Sigmoid colon (tissue), 6 donors: ENCODE measurements at regions not wholly inside any gene's neighbourhood (a gene's known extent, or its start where the extent isn't known, plus 50 kb on each side); places are given as distances from the start of the nearest gene placed in this dataset.

Experiments
- DNase-seq: peaks from one replicate; pipeline ENCODE4 v3.0.0-alpha.2; 2019
- H3K27ac ChIP-seq, 4 donors: fragments of 200-600 bp; sonication (generic); one replicate each; pipeline ENCODE4 v1.5.1; 2016 to 2019; ENCODE audit warnings: mild to moderate bottlenecking in 1 of 4
- H3K27me3 ChIP-seq, 3 donors: fragments of 200-600 bp; sonication (generic); one replicate each; pipeline ENCODE4 v1.5.1; 2019; ENCODE audit warnings: mild to moderate bottlenecking in 1 of 3
- H3K36me3 ChIP-seq, 4 donors: fragments of 200-600 bp; sonication (generic); one replicate each; pipeline ENCODE4 v1.5.1; 2016 to 2019
- H3K4me1 ChIP-seq, 4 donors: fragments of 200-600 bp; sonication (generic); one replicate each; pipeline ENCODE4 v1.5.1; 2017 to 2019
- H3K4me3 ChIP-seq, 4 donors: fragments of 200-600 bp; sonication (generic); one replicate each; pipeline ENCODE4 v1.5.1; 2017 to 2019; ENCODE audit warnings: mild to moderate bottlenecking in 2 of 4, moderate library complexity in 1 of 4
- H3K9me3 ChIP-seq, 4 donors: fragments of 200-600 bp in 3 of 4; sonication (generic) in 3 of 4; one replicate each; pipeline versions ENCODE4 v1.5.1 to v1.6.1; 2013 to 2019
- EP300 ChIP-seq, 4 donors: sonication (generic); formaldehyde crosslinking; IDR thresholded peaks; one replicate each; pipeline ENCODE4 v1.6.1; 2017; ENCODE audit warnings: antibody characterized with exemption in 4 of 4
- POLR2A ChIP-seq, 2 donors: fragments of 450-650 bp; IDR thresholded peaks; one replicate each; pipeline ENCODE4 v1.6.1; 2016; ENCODE audit warnings: antibody characterized with exemption in 2 of 2, mild to moderate bottlenecking in 2 of 2, moderate library complexity in 2 of 2
- POLR2AphosphoS5 ChIP-seq, 4 donors: sonication (generic); formaldehyde crosslinking; IDR thresholded peaks; one replicate each; pipeline ENCODE4 v1.6.1; 2017; ENCODE audit warnings: antibody characterized with exemption in 4 of 4
- WGBS, 2 donors: extraction: QIAGEN DNeasy Blood & Tissue Kit; methylation state at CpG; one replicate each; pipeline ENCODE4 v1.1.7; 2013; 5-methylcytosine and 5-hydroxymethylcytosine counted together
- intact Hi-C: fragments of 100-400 bp; cut with DNase I; formaldehyde crosslinking; loops from one replicate; pipeline ENCODE4 v1.15.1; 2023
- TF ChIP-seq, protein P1 (sequence below), 4 experiments: fragments of 450-650 bp in 3 of 4; fragments of 200-600 bp in 1 of 4; IDR thresholded peaks; one replicate each; pipeline ENCODE4 v1.5.1; 2016 to 2019; ENCODE audit warnings: antibody characterized with exemption in 4 of 4, mild to moderate bottlenecking in 3 of 4, moderate library complexity in 2 of 4
- donor health status: healthy with polysubstance abuse.
- donor health status: healthy.

- Histone ChIP-seq H3K27me3 (no peaks in the 10 kb centered on the region), H3K36me3 (no peaks in the 10 kb centered on the region), H3K9me3 (no peaks in the 10 kb centered on the region), H3K27ac (no peak overlapping the region), H3K4me1 (no peaks in the 10 kb centered on the region), H3K4me3 (no peak overlapping the region)
- DNase-seq, result no peak
- WGBS, 2 donors, result 55 to 67% methylated on average over 1 of the region's 1 CpG
- intact Hi-C loops, result no loop called here
- TF ChIP-seq, protein P1, sequence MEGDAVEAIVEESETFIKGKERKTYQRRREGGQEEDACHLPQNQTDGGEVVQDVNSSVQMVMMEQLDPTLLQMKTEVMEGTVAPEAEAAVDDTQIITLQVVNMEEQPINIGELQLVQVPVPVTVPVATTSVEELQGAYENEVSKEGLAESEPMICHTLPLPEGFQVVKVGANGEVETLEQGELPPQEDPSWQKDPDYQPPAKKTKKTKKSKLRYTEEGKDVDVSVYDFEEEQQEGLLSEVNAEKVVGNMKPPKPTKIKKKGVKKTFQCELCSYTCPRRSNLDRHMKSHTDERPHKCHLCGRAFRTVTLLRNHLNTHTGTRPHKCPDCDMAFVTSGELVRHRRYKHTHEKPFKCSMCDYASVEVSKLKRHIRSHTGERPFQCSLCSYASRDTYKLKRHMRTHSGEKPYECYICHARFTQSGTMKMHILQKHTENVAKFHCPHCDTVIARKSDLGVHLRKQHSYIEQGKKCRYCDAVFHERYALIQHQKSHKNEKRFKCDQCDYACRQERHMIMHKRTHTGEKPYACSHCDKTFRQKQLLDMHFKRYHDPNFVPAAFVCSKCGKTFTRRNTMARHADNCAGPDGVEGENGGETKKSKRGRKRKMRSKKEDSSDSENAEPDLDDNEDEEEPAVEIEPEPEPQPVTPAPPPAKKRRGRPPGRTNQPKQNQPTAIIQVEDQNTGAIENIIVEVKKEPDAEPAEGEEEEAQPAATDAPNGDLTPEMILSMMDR (IDR thresholded peaks at IDR 0.05), result no peak
- TF ChIP-seq POLR2A (IDR thresholded peaks at IDR 0.05), result no peak
- TF ChIP-seq EP300 (IDR thresholded peaks at IDR 0.05), result no peak
- no peak for TF ChIP-seq POLR2AphosphoS5 (IDR thresholded peaks at IDR 0.05)
These were observed 872.7 kb downstream of the DCDC2C start for GRCh38 chr2:4576075-4576474.

- Histone ChIP-seq H3K4me1 (no peaks in the 10 kb centered on the region), H3K9me3 (no peaks in the 10 kb centered on the region), H3K36me3 (no peaks in the 10 kb centered on the region), H3K4me3 (no peak overlapping the region), H3K27ac (no peak overlapping the region), H3K27me3 (no peaks in the 10 kb centered on the region)
- TF ChIP-seq, protein P1 (IDR thresholded peaks at IDR 0.05), result no peak
- TF ChIP-seq POLR2A (IDR thresholded peaks at IDR 0.05) (no peak), POLR2AphosphoS5 (IDR thresholded peaks at IDR 0.05) (no peak), EP300 (IDR thresholded peaks at IDR 0.05) (no peak)
- intact Hi-C loops, result no loop called here
- DNase-seq, result no peak
- WGBS, 2 donors, result 64 to 79% methylated on average over 3 of the region's 3 CpGs
These were observed 876.6 kb downstream of the DCDC2C start for GRCh38 chr2:4579977-4580376.

DNA sequence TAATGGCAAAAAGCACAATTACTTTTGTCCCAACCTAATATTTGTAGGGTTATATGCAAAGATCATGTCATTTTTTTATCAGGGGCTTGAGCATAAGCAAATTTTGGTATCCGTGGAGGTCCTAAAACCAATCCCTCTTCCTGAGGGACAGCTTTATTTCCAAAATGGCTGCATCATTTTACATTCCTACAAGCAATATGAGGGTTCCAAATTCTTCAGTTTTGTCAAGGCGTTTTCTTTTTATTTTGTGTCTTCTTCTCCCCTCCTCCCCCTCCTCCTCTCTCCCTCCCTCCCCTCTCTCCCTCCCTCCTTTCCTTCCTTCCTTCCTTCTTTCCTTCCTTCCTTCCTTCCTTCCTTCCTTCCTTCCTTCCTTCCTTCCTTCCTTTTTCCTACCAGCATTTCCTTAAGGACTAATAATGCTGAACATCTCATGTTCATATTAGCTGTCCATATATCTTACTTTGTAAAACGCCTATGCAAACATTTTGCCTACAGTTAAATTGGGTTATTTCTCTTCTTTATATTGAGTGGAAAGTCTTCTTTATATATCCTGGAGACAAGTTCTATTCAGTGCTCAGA is 881.8 kb downstream of the DCDC2C start:
- intact Hi-C loops, result no loop called here
- WGBS, 2 donors, result 81 to 87% methylated on average over 3 of the region's 3 CpGs

GRCh38 chr2:4588606-4589005 is 885.2 kb downstream of the DCDC2C start:
- Histone ChIP-seq H3K4me1 (no peaks in the 10 kb centered on the region), H3K36me3 (no peaks in the 10 kb centered on the region), H3K9me3 (peaks cover 0 to 5% (median 0%) of the 10 kb centered on the region in 4 donors), H3K27me3 (no peaks in the 10 kb centered on the region), H3K27ac (no peak overlapping the region), H3K4me3 (no peak overlapping the region)
- TF ChIP-seq POLR2A (IDR thresholded peaks at IDR 0.05), result no peak
- TF ChIP-seq EP300 (IDR thresholded peaks at IDR 0.05), result no peak
- no peak for TF ChIP-seq POLR2AphosphoS5 (IDR thresholded peaks at IDR 0.05)
- TF ChIP-seq, protein P1 (IDR thresholded peaks at IDR 0.05), result no peak
- WGBS, 2 donors, result 69 to 80% methylated on average over 2 of the region's 2 CpGs
- intact Hi-C loops, result no loop called here
- no peak for DNase-seq

More for the DNA sequence above, 881.8 kb downstream of the DCDC2C start:
- H3K36me3 ChIP-seq, result no peaks in the 10 kb centered on the region
- H3K9me3 ChIP-seq, result peaks cover 0 to 5% (median 0%) of the 10 kb centered on the region in 4 donors
- TF ChIP-seq POLR2AphosphoS5 (IDR thresholded peaks at IDR 0.05), result no peak
- TF ChIP-seq, protein P1 (IDR thresholded peaks at IDR 0.05), result no peak
- TF ChIP-seq EP300 (IDR thresholded peaks at IDR 0.05), result no peak
- no peak for TF ChIP-seq POLR2A (IDR thresholded peaks at IDR 0.05)
- no peaks in the 10 kb centered on the region for H3K4me1 ChIP-seq
- no peak overlapping the region for H3K4me3 ChIP-seq
- H3K27me3 ChIP-seq, result no peaks in the 10 kb centered on the region
- DNase-seq, result no peak
- H3K27ac ChIP-seq, result no peak overlapping the region

GRCh38 chr2:4591261-4591660 is 887.9 kb downstream of the DCDC2C start:
- H3K4me3 ChIP-seq, result no peak overlapping the region
- TF ChIP-seq, protein P1 (IDR thresholded peaks at IDR 0.05), result no peak
- no peak for TF ChIP-seq POLR2AphosphoS5 (IDR thresholded peaks at IDR 0.05)
- TF ChIP-seq EP300 (IDR thresholded peaks at IDR 0.05), result no peak
- no peak for TF ChIP-seq POLR2A (IDR thresholded peaks at IDR 0.05)

More at GRCh38 chr2:4591261-4591660, 887.9 kb downstream of the DCDC2C start:
- Histone ChIP-seq H3K9me3 (peaks cover 0 to 5% (median 0%) of the 10 kb centered on the region in 4 donors), H3K27me3 (no peaks in the 10 kb centered on the region), H3K27ac (no peak overlapping the region), H3K4me1 (no peaks in the 10 kb centered on the region), H3K36me3 (no peaks in the 10 kb centered on the region)
- intact Hi-C loops, result no loop called here
- DNase-seq, result no peak
- 81 to 82% methylated on average over 7 of the region's 7 CpGs for WGBS, 2 donors
